SK-N-SH treated with all-trans-retinoic acid at 6 μM for 48 hours (cell line): ENCODE measurements at regions not wholly inside any gene's neighbourhood (a gene's known extent, or its start where the extent isn't known, plus 50 kb on each side); places are given as distances from the start of the nearest gene placed in this dataset.
"Not testable (repeated sequence)": the region's sequence is repeated elsewhere in the genome, so short reads cannot be mapped to it uniquely, and the experiment has no call there.

ENCODE experiments used
- ATAC-seq: fragments of 200-7000 bp; cut with Tn5 transposase; 3 replicates; pipeline ENCODE4 v1.9.1; 2020; ENCODE audit warnings: mild to moderate bottlenecking, moderate library complexity

DNA sequence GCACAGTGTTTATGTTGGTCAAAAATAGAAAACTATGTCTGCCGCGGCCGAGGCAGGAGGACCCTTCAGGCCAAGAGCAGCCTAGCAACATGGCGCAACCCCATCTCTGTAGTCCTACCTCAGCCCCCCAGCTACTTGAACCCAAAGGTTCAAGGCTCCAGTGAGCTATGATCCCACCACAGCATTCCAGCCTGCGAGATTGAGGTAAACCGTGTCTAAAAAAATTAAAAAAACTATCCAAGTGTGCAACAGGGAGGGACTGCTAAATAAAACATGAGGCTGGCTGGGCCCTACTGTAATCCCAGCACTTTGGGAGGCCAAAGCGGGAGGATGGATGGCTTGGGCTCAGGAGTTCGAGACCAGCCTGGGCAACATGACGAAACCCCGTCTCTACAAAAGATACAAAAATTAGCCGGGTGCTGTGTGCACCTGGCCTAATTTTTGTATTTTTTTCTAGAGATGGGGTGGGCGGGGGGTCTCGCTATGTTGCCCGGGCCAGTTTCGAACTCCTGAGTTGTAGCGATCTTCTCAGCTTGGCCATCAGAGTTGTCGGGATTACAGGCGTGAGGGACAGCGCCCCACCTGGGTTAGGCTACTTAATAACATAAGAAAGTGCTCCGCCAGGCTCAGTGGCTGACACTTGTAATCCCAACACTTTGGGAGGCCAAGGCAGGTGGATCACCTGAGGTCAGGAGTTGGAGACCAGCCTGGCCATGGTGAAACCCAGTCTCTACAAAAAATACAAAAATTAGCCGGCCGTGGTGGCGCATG, 309.4 kb downstream of the ZNF37A start:
- not testable (repeated sequence) for ATAC-seq

DNA sequence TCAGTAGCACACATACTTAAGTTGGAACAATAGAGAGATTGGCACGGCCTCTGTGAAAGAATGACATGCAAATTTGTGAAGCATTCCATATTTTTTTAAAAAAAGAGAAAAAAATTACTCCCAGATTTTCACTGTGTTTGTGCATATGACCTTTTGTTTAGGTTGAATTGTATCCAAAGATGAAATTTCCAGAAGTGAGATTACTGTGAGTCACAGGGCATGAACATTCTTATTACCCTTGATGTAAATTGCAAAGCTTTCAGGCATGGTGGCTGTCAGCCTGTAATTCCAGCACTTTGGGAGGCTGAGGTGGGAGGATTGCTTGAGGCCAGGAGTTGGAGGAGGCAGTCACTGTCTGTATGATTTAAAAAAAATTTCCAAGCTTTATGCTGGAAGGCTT, 329.5 kb downstream of the ZNF37A start:
- ATAC-seq: not testable (repeated sequence)

DNA sequence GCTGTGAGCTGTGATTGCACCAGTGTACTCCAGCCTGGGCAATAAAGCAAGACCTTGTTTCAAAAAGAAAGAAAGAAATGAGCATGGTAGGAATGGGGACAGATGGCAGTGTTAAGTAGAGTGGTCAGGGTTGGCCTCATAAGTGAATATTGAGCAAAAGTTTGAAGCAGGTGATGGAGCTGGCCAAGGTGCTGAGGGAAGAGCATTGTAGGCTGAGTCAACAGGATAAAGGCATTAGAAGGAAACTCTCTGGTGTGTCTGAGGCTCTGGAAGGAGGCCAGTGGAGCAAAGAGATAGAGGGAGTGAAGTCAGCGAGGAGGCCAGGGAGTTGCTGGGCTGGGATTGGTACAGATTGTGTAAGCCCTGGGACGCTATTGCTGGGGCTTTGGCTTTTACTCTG, 336.1 kb downstream of the ZNF37A start:
- not testable (repeated sequence) for ATAC-seq

DNA sequence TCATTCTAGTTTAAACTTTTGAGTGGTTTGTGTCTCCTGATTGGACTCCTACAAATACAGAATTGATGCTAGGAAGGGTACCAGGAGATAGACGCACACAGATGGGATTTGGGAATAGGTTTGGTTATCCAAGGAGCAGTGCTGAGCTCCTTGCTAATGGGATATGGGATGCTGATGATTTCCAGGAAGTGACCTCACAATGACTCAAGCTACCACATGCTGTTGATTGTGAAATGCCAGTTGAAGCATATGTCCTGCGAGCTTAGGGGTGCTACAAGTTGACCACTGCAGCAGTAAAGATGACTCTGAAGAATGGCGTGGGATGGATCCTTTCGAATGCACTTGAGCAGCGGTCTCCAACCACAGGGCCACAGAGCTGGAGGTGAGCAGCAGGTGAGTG, 343.2 kb downstream of the ZNF37A start:
- ATAC-seq: not testable (repeated sequence)

DNA sequence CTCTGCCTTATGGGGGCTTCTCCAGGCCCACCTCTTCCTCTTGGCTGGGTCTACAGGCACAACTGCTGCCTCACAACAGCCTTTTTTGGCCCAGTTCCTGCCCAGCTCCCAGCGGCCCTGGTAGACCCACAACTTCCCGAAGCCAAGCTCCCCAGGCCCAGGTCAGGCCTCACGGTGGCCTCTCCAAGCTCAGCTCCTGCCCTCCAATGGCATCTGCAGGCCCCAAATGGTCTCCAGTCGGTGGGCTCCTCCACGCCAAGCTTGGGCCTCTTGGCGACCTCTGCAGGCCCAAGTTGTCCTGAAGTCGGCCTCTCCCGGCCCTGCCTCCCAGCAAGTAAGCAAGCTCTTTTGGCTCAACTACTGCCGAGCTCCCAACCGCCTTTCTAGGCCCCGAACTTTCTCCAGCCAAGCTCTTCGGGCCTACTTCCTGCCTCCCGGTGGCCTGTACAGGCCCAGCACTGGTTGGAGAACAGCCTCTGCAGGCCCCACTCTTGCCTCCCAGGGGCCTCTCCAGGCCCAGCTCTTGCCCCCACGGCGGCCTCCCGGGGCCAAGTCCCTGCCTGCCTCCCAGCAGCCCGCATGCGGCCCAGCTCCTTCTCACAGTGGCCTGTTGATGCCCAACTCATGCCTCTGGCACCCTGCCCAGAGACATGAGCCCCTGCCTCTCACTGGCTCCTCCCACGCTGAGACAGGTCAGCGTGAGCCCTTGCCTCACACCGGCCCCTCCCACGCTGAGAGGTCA, 354.6 kb downstream of the ZNF37A start:
- not testable (repeated sequence) for ATAC-seq

DNA sequence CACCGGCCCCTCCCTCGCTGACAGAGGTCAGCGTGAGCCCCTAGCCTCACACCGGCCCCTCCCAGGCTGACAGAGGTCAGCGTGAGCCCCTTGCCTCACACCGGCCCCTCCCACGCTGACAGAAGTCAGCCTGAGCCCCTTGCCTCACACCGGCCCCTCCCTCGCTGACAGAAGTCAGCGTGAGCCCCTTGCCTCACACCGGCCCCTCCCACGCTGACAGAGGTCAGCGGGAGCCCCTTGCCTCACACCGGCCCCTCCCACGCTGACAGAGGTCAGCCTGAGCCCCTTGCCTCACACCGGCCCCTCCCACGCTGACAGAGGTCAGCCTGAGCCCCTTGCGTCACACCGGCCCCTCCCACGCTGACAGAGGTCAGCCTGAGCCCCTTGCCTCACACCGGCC, 355.5 kb downstream of the ZNF37A start:
- not testable (repeated sequence) for ATAC-seq

DNA sequence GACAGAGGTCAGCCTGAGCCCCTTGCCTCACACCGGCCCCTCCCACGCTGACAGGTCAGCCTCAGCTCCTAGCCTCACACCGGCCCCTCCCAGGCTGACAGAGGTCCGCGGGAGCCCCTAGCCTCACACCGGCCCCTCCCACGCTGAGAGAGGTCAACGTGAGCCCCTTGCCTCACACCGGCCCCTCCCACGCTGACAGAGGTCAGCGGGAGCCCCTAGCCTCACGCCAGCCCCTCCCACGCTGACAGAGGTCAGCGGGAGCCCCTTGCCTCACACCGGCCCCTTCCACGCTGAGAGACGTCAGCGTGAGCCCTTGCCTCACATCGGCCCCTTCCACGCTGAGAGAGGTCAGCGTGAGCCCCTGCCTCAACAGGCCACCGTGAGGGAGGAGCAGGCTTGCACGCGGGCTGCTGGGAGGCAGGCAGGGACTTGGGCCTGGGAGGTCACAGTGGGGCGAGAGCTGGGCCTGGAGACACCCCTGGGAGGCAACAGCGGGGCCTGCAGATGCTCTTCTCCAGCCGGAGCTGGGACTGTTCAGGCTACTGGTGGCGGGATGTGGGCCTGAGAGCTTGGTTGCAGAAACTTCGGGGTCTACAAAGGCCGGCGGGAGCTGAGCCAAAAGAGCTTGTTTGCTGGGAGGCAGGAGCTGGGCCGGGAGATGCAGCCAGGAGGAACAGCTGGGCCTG, 356.4 kb downstream of the ZNF37A start:
- ATAC-seq: not testable (repeated sequence)

DNA sequence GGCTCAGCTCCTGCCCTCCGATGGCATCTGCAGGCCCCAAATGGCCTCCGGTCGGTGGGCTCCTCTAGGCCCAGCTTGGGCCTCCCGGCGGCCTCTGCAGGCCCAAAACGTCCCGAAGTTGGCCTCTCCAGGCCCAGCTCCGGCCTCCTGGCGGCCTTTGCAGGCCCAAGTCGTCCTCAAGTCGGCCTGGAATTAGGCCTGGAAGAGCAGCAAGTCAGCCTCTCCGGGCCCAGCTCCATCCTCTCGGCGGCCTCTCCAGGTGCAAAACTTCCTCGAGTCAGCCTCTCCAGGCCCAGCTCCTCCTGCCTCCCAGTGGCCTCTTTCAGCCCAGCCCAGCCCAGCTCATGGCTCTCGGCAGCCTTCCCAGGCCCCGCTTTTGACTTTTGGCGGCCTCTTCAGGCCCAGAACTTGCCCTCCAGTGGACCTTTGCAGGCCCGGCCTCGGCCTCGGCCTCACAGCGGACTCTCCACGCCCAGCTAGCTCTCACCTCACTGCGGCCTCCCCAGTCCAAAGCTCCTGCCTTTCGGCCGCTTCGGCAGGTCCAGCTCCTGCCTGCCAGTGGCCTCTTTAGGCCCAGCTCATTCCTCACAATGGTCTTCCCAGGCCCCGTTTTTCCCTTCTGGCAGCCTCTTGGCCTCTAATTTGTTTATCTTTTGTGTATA, 357.3 kb downstream of the ZNF37A start:
- not testable (repeated sequence) for ATAC-seq
